Prostate gland (tissue), 2 donors: ENCODE measurements at regions not wholly inside any gene's neighbourhood (a gene's known extent, or its start where the extent isn't known, plus 50 kb on each side); places are given as distances from the start of the nearest gene placed in this dataset.

Source experiments
- CTCF ChIP-seq, 4 experiments: fragments of 200-600 bp in 2 of 4; fragments of 450-650 bp in 2 of 4; sonication (generic) in 2 of 4; IDR thresholded peaks; 1 replicate in 3 of 4; 2 replicates in 1 of 4; pipeline ENCODE4 v1.5.1; 2016 to 2019; ENCODE audit warnings: antibody characterized with exemption in 4 of 4, mild to moderate bottlenecking in 2 of 4, moderate library complexity in 2 of 4
- POLR2A ChIP-seq: fragments of 450-650 bp; IDR thresholded peaks from one replicate; pipeline ENCODE4 v1.6.1; 2016; ENCODE audit warnings: antibody characterized with exemption, mild to moderate bottlenecking
- POLR2AphosphoS5 ChIP-seq: sonication (generic); formaldehyde crosslinking; IDR thresholded peaks from one replicate; pipeline ENCODE4 v1.6.1; 2017; ENCODE audit warnings: antibody characterized with exemption

GRCh38 chr4:178556796-178557195 is 1114.6 kb upstream of the AGA start:
- TF ChIP-seq POLR2A = no peak
- no peak for TF ChIP-seq CTCF (IDR thresholded peaks at IDR 0.05)
- no peak for TF ChIP-seq POLR2AphosphoS5
